Effector memory CD8-positive, alpha-beta T cell (primary cell): ENCODE measurements at regions not wholly inside any gene's neighbourhood (a gene's known extent, or its start where the extent isn't known, plus 50 kb on each side); places are given as distances from the start of the nearest gene placed in this dataset.
"Not testable (repeated sequence)": the region's sequence is repeated elsewhere in the genome, so short reads cannot be mapped to it uniquely, and the experiment has no call there.

Source experiments
- ATAC-seq: fragments of 150-1000 bp; cut with Tn5 transposase; replicated peaks from 2 replicates; pipeline ENCODE4 v1.10.0; 2021; ENCODE audit warnings: mild to moderate bottlenecking, moderate library complexity
- DNase-seq, 3 experiments: peaks; one replicate each; pipeline ENCODE4 v3.0.0; 2021
- H3K27ac Mint-ChIP-seq, 2 donors: one replicate each; pipeline ENCODE4 v1.8.0; 2022; ENCODE audit warnings: mild to moderate bottlenecking in 2 of 2, mixed read lengths in 2 of 2, moderate library complexity in 2 of 2
- H3K27me3 Mint-ChIP-seq, 2 donors: one replicate each; pipeline ENCODE4 v1.8.0; 2022; ENCODE audit warnings: mixed read lengths in 2 of 2
- H3K36me3 Mint-ChIP-seq: one replicate; pipeline ENCODE4 v1.8.0; 2022; ENCODE audit warnings: mild to moderate bottlenecking, moderate library complexity, mixed read lengths; ENCODE audit not compliant: insufficient read depth
- H3K4me1 Mint-ChIP-seq, 2 donors: one replicate each; pipeline ENCODE4 v1.8.0; 2022; ENCODE audit warnings: low read depth in 2 of 2, mixed read lengths in 2 of 2
- H3K4me3 Mint-ChIP-seq, 2 donors: one replicate each; pipeline ENCODE4 v1.8.0; 2022; ENCODE audit warnings: mild to moderate bottlenecking in 2 of 2, mixed read lengths in 2 of 2, moderate library complexity in 2 of 2
- H3K9me3 Mint-ChIP-seq, 2 donors: one replicate each; pipeline ENCODE4 v1.8.0; 2022; ENCODE audit warnings: mixed read lengths in 2 of 2

DNA sequence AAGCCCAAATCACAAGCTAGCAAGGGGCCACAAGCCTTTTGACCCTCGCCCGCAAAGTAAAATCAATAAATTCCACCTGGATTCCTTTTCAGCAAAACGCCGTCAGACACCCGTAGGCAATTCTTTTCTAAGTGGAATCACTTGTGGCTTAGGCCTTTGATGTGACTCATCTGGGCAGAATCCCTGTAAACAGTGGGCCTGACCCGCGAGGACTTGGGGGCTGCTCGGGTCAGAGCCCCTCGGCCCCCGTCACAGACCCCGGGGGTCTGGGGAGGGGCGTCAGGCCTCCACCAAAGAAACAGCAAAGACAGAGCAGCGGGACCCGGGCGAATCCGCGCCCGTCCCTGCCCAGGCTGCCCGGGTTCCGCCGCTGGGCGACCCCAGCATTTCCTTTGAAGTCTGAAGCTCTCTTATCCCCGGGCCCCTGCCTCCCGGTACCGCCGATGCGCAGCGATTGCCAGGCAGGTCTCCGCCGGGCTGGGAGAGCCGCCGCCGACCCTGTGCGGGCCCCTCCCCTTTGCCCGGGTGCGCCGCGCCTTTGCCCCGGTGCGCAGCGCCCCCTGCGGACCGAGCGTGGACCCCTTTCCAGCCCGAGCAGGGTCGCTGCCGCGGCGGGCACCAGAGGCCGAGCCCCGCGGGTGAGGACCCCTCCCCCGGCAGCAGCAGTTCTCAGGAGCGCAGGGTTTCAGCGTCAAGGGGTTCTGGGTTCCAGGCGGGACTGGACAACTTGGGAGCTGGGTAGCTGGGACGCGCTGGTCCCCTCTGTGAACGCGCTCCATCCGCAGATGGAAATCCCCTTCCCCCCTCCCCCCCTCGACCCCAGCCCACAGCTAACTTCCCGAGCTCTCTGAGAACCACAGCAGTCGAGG is 178.3 kb downstream of the UACA start:
- Mint-ChIP-seq H3K27ac (no peak overlapping the region), H3K27me3 (peaks cover 23 to 40% of the 10 kb centered on the region in 2 donors), H3K4me1 (peaks cover 4 to 7% of the 10 kb centered on the region in 2 donors), H3K9me3 (no peaks in the 10 kb centered on the region), H3K4me3 (peak overlapping the region; percentile 48 to 67), H3K36me3 (no peaks in the 10 kb centered on the region)
- ATAC-seq (peak; percentile 41), DNase-seq (peak; percentile 6 to 18 (median 14))

DNA sequence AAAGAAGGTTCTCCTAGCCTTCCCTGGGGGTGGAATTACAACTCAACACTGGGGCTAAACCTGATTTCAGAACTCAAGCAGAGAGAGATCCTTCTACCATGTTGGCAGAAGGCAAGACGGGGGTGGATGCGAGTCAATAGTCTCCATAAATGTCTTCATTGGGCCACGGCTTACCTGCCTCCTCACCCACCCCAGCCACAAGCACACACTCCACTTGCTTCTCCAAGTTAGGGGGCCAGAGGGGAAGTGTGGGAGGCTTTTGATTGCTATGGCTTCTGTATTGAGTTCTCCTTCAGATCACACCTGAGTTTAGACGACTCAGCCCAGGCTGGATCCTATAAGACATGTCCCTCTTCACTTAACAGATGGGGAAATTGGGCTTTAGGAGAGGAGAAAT is 178.9 kb downstream of the UACA start:
- Mint-ChIP-seq H3K4me3 (no peak overlapping the region), H3K4me1 (peaks cover 4 to 7% of the 10 kb centered on the region in 2 donors), H3K27ac (no peak overlapping the region), H3K9me3 (no peaks in the 10 kb centered on the region), H3K27me3 (peaks cover 23 to 37% of the 10 kb centered on the region in 2 donors), H3K36me3 (no peaks in the 10 kb centered on the region)
- no peak for DNase-seq
- ATAC-seq, result no peak

DNA sequence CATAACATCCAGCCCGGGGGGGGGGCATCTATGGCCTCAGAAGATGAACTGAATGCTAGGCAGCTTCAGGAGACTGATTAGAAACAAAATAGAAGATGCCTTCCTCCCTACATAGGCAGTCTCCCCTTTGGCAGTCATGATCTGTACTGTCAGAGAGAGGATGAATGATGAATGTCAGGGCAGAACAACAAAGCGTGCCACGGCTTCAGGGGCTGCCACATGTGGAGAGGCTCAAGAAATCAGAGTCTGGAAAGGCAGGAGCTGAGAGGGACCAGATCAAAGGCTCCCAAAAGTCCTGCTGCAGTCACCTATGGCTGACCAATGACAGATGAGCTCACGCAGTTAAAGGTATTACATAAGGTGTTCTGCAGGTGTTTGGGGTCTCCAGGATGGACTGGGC is 180.4 kb downstream of the UACA start:
- Mint-ChIP-seq H3K9me3 (no peaks in the 10 kb centered on the region), H3K4me1 (peaks cover 4 to 5% of the 10 kb centered on the region in 2 donors), H3K27ac (no peak overlapping the region), H3K27me3 (peaks cover 16 to 30% of the 10 kb centered on the region in 2 donors), H3K36me3 (no peaks in the 10 kb centered on the region), H3K4me3 (no peak overlapping the region)
- ATAC-seq (no peak), DNase-seq (no peak)

DNA sequence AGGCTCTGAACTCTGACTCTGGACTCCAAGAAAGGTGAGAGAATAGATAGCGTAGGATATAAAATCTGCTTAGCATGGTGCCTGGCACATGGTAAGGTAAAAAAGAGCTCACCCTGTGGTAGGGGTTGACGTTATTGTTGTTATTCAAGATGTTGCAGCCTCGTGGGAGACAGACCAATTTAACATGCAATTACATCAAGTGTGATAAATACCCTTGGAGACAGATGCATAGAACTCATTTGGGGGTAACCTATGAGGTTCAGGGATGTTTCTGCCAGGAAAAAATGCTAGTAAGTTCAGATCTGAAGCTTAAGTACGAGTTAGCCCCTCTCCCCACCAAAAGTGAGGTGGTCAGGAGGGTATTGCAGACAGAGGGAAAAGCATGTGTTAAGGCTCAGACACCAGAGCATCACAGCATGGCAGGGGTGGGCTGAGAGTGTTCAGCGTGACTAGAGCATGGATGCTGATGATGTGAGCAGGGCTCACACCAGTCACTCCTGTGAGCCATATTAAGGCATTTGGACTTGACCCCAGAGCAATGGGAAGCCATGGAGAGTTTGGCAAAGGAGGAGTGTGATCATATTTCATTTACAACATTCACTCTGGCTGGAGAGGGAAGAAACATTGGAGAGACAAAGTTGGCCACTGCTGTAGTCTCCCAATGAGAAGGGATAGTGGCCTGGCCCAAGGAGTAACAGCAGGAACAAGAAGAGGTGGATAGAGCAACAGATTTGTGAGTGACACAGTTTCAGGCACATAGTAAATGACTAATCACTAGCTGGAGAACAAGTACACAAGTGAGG is 181.0 kb downstream of the UACA start:
- no peak for DNase-seq
- no peaks in the 10 kb centered on the region for H3K36me3 Mint-ChIP-seq

DNA sequence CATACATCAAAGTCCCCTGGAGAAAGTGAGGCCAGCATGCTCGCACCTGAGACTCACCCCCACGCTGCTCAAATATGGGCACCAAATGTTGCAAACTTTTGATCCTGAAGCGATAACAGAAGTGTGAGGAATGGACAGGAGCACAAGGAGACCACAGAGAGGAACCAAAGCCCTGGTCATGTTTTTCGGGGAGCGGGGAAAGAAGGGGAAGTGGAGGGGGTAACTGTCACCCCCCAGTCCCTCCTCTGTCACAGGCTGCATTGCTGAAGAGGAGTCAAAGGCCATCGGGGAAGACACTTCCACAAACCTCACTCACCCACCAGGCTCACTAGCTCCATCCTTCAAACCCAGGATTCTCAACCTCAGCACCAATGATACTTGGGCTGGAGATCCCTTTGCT is 182.4 kb downstream of the UACA start:
- Mint-ChIP-seq H3K27ac (no peak overlapping the region), H3K9me3 (no peaks in the 10 kb centered on the region), H3K4me1 (peaks cover 4% of the 10 kb centered on the region in 2 donors), H3K4me3 (no peak overlapping the region), H3K36me3 (no peaks in the 10 kb centered on the region), H3K27me3 (peaks cover 5 to 17% of the 10 kb centered on the region in 2 donors)
- DNase-seq (no peak), ATAC-seq (no peak)

More for the DNA sequence above, 181.0 kb downstream of the UACA start:
- Mint-ChIP-seq H3K4me3 (no peak overlapping the region), H3K9me3 (no peaks in the 10 kb centered on the region), H3K4me1 (peaks cover 4 to 5% of the 10 kb centered on the region in 2 donors), H3K27me3 (peaks cover 10 to 25% of the 10 kb centered on the region in 2 donors), H3K27ac (no peak overlapping the region)
- no peak for ATAC-seq

DNA sequence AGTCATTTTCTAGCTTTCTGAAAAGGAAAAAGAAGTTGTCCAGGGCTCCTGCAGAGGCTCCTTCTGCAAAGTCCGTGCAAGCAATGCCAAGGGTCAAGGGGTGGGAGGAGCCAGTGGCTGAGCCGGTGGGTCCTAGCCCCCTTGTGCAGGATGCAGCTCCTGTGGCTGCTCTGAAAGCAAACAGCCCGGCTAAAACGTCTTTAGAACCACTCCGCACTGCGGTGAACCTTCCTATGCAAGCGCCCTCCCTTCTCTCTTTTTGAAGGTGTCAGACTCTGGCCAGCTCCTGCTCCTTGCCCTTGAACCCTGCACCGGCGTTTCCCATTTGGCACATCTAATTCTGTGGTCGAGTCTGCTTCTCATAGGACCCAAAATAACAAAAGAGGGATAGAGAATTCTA is 183.1 kb downstream of the UACA start:
- no peaks in the 10 kb centered on the region for H3K9me3 Mint-ChIP-seq
- H3K27me3 Mint-ChIP-seq, result peaks cover 0 to 10% of the 10 kb centered on the region in 2 donors
- H3K27ac Mint-ChIP-seq, result no peak overlapping the region
- no peaks in the 10 kb centered on the region for H3K4me1 Mint-ChIP-seq
- ATAC-seq (no peak), DNase-seq (no peak)
- no peaks in the 10 kb centered on the region for H3K36me3 Mint-ChIP-seq
- no peak overlapping the region for H3K4me3 Mint-ChIP-seq

DNA sequence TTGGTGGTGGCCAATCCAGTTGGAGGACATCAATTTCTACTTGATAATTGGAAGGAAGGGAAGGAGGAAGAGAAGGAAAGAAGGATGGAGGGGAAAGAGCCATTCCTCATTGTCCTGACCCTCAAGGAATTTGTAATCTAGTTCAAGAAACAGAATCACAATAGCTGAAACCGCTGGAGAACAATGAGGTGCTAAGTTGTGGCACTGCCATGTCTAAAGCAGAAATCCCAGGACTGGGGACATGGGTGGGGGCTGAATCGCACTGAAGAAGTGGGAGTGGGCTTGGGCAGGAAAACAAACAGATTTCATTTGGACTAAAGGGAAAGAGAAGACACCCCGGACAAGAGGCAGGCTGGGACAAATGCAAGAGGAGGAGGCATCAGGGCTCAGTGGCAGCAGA is 183.6 kb downstream of the UACA start:
- no peaks in the 10 kb centered on the region for H3K4me1 Mint-ChIP-seq
- peaks cover 2 to 11% of the 10 kb centered on the region in 2 donors for H3K27me3 Mint-ChIP-seq
- DNase-seq (no peak), ATAC-seq (no peak)
- H3K9me3 Mint-ChIP-seq, result no peaks in the 10 kb centered on the region
- H3K36me3 Mint-ChIP-seq, result no peaks in the 10 kb centered on the region
- H3K4me3 Mint-ChIP-seq, result no peak overlapping the region
- H3K27ac Mint-ChIP-seq, result no peak overlapping the region

DNA sequence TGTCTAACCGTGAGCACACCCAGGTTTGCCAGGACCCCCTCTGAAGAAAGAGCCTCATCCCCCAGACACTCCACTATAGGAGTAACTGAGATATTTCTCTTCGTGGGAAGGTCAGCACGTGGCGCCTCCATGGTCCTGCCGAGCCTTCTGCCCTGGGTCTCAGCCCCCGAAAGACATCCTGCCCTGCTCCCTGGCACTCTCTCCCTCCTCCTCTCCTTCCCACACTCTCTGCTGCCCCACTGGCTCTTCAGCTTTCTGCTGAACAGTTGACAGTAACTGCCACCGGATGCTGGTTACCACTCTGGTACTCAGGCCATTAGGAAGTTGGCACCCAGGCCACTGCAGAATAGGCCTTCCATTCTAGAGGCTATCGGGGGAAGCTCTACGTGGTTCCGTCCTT is 185.2 kb downstream of the UACA start:
- H3K27ac Mint-ChIP-seq, result no peak overlapping the region
- H3K4me1 Mint-ChIP-seq, result no peaks in the 10 kb centered on the region
- H3K36me3 Mint-ChIP-seq, result no peaks in the 10 kb centered on the region
- H3K27me3 Mint-ChIP-seq, result peaks cover 11 to 22% of the 10 kb centered on the region in 2 donors
- peaks cover 0 to 2% of the 10 kb centered on the region in 2 donors for H3K9me3 Mint-ChIP-seq
- DNase-seq, result no peak
- ATAC-seq, result no peak
- no peak overlapping the region for H3K4me3 Mint-ChIP-seq

DNA sequence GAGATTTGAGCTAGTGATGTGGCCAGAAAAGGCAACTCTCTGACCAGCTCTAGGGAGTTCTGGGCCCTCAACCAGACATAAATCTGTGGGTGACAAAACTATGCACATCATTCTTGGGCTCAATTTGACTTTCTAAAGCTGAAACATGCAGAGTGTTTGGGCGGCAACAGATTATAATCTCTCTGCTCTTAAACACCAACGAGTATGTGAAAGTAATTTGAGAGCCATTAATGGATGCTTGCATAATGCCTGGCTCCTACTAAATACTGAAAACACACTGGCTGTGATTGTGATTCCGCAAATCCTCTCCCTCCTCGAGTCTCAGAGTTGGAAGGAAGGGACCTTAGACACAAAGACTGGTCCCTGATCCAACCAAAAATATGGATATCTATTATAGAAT is 186.7 kb downstream of the UACA start:
- Mint-ChIP-seq H3K4me3 (no peak overlapping the region), H3K27ac (no peak overlapping the region), H3K4me1 (no peaks in the 10 kb centered on the region), H3K36me3 (no peaks in the 10 kb centered on the region), H3K27me3 (peaks cover 11 to 37% of the 10 kb centered on the region in 2 donors), H3K9me3 (peaks cover 0 to 2% of the 10 kb centered on the region in 2 donors)
- no peak for ATAC-seq
- no peak for DNase-seq

DNA sequence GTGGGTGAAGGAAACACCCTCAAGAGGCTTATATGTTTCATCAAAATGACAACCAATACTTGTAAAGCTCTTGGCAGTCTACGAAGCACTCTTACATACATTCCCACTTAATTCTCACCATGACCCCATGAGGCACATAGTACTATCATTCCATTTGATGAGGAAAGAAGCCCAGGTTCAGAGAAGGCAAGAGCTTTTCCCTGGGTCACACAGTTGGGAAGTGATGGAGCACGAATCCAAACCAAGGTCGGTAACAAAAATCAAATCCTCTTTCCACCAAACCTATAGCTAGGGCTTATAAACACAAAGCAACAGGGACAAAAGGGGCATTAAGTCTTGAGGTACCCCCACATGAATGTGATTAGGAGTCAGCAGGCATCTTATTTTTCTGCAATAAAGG is 187.1 kb downstream of the UACA start:
- no peak for ATAC-seq
- Mint-ChIP-seq H3K4me1 (no peaks in the 10 kb centered on the region), H3K27ac (no peak overlapping the region), H3K36me3 (no peaks in the 10 kb centered on the region), H3K9me3 (peaks cover 0 to 2% of the 10 kb centered on the region in 2 donors), H3K4me3 (no peak overlapping the region), H3K27me3 (peaks cover 11 to 38% of the 10 kb centered on the region in 2 donors)
- DNase-seq, result no peak

DNA sequence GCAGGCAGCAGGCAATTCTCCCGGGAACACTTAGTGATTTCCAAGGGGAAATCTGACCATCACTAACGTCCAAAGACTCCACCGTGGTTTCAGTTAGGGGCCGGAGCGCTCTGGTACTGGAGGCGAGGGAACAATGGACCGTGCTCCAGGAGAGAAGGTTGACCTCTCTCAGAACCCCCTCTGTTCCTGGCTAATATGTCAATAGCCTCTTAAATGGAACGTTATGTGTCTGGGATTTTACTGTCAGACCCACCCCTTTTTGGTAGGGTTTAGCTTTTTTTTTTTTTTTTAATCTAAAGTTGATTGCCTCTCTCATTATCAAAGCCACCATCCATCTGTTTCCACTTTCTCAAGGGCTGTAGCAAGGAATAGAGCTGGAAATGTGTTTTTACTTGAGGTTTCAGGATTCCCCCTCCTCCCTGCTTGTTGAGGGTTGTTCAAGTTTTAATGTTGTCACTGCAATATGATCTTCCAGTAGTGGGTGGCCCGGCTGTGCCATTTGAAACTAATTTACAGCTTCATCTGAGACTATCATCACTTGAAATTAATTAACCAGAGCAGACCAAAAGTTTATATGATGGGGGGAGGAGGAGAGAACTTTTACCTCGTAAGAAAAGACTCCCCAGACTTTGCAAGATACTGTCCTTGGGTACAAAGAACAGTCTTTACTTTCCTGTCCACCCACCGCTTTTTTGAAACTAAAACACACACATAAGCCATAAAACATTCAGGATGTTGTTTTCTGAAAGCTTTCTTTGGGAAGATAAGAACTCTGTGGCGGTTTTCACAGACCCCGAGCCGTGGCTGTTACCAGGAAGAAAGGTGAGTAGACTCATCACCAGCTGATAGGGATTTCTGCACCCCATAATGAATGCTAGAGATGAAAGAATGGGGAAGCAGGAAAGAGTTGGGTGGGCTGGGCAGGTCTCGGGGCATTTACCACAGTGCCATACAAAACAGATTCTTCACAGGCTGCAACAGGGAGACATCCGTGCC is 187.8 kb downstream of the UACA start:
- peaks cover 11 to 38% of the 10 kb centered on the region in 2 donors for H3K27me3 Mint-ChIP-seq
- DNase-seq (no peak), ATAC-seq (no peak)
- no peak overlapping the region for H3K4me3 Mint-ChIP-seq
- H3K9me3 Mint-ChIP-seq, result peaks cover 0 to 2% of the 10 kb centered on the region in 2 donors
- H3K4me1 Mint-ChIP-seq, result no peaks in the 10 kb centered on the region
- H3K27ac Mint-ChIP-seq, result no peak overlapping the region
- no peaks in the 10 kb centered on the region for H3K36me3 Mint-ChIP-seq

DNA sequence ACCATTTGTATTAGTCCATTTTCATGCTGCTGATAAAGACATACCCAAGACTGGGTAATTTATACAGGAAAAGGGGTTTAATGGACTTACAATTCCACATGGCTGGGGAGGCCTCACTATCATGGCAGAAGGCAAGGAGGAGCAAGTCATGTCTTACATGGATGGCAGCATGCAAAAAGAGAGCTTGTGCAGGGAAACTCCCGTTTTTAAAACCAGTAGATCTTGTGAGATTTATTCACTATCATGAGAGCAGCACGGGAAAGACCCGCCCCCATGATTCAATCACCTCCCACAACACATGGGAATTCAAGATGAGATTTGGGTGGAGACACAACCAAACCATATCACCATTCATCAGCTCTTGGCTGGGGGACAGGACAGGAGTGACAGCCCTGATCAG is 189.0 kb downstream of the UACA start:
- not testable (repeated sequence) for H3K4me3 Mint-ChIP-seq, H3K27ac Mint-ChIP-seq, H3K9me3 Mint-ChIP-seq, H3K36me3 Mint-ChIP-seq, H3K4me1 Mint-ChIP-seq, DNase-seq, ATAC-seq
- H3K27me3 Mint-ChIP-seq, result peaks cover 11 to 38% of the 10 kb centered on the region in 2 donors
